ENCODE measurements at regions not wholly inside any gene's neighbourhood (a gene's known extent, or its start where the extent isn't known, plus 50 kb on each side); places are given as distances from the start of the nearest gene placed in this dataset.

- Histone ChIP-seq H3K9me3 (no peaks in the 10 kb centered on the region), H3K27ac (no peak overlapping the region), H3K36me3 (no peaks in the 10 kb centered on the region), H3K27me3 (peaks cover 9% of the 10 kb centered on the region), H3K4me3 (no peak overlapping the region), H3K4me1 (no peaks in the 10 kb centered on the region)
- no peak for ATAC-seq
- WGBS, 2 donors (ENCODE audit: low coverage in 1 of 2) = 4 to 27% methylated on average over 2 to 3 of the region's 3 CpGs
- no peak for TF ChIP-seq EP300 (IDR thresholded peaks at IDR 0.05)
- no peak for TF ChIP-seq POLR2AphosphoS5 (IDR thresholded peaks at IDR 0.05)
- no peak for TF ChIP-seq POLR2A (IDR thresholded peaks at IDR 0.05)
These were observed 208.1 kb downstream of the ABCC12 start for GRCh38 chr16:47947723-47948122.

DNA sequence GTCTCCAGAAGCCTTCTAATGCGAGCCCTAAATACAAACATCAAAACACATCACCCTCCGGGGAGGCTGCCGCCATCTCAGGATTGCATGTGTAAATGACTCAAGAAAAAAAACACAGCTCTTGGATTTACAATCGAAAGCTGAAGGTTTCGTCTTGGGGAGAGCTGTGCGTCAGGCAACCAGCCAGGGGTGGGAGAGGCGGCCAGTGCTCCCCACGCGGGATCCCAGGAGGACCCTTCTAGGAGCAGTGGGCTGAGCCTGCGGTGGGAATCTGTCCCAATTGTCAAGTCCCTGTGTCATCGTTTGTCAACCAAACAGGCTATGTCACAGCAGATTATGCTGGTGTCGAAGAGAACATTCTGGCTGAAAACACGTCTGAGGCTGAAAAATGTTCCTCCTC lies 209.7 kb downstream of the ABCC12 start:
- Histone ChIP-seq H3K4me1 (no peaks in the 10 kb centered on the region), H3K9me3 (no peaks in the 10 kb centered on the region), H3K27me3 (peaks cover 9% of the 10 kb centered on the region), H3K4me3 (no peak overlapping the region), H3K27ac (no peak overlapping the region), H3K36me3 (no peaks in the 10 kb centered on the region)
- 58 to 65% methylated on average over 5 to 6 of the region's 13 CpGs for WGBS, 2 donors (ENCODE audit: low coverage in 1 of 2)
- ATAC-seq = no peak
- TF ChIP-seq POLR2A (IDR thresholded peaks at IDR 0.05) (no peak), POLR2AphosphoS5 (IDR thresholded peaks at IDR 0.05) (no peak), EP300 (IDR thresholded peaks at IDR 0.05) (no peak), CTCF (IDR thresholded peaks at IDR 0.05) (no peak)

GRCh38 chr16:47944589-47944988 lies 211.2 kb downstream of the ABCC12 start:
- ATAC-seq = no peak
- no peak overlapping the region for H3K4me3 ChIP-seq
- 71 to 74% methylated on average over 8 of the region's 10 CpGs for WGBS, 2 donors (ENCODE audit: low coverage in 1 of 2)

DNA sequence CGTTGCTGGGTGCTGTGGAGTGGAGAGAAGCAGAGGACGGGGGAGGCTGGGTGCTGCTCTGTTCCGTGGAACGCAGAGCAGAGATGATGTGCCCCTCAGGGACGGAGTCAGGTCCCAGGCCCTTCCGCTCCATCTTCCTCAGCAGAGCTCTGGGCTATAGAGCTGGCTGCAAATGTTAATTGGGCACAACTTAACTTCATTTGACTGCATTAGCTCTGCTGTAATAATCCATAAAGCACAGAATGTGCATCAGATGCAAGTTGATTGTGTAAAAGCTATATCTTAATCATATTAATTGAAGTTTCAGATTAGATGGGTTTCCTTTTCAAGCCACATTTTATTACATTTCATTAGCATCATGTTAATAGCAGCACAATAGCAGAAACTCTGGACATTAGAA lies 212.6 kb downstream of the ABCC12 start:
- WGBS, 2 donors (ENCODE audit: low coverage in 1 of 2) = no CpG with 5 or more reads among the region's 6 CpGs
- Histone ChIP-seq H3K9me3 (no peaks in the 10 kb centered on the region), H3K4me1 (no peaks in the 10 kb centered on the region), H3K27me3 (peaks cover 9% of the 10 kb centered on the region), H3K4me3 (no peak overlapping the region), H3K27ac (no peak overlapping the region), H3K36me3 (no peaks in the 10 kb centered on the region)
- ATAC-seq = no peak
- TF ChIP-seq CTCF (IDR thresholded peaks at IDR 0.05) (no peak), POLR2AphosphoS5 (IDR thresholded peaks at IDR 0.05) (no peak), POLR2A (IDR thresholded peaks at IDR 0.05) (no peak), EP300 (IDR thresholded peaks at IDR 0.05) (no peak)

More at GRCh38 chr16:47944589-47944988, 211.2 kb downstream of the ABCC12 start:
- no peak for TF ChIP-seq CTCF (IDR thresholded peaks at IDR 0.05)
- TF ChIP-seq POLR2AphosphoS5 (IDR thresholded peaks at IDR 0.05) = no peak
- no peak for TF ChIP-seq EP300 (IDR thresholded peaks at IDR 0.05)
- TF ChIP-seq POLR2A (IDR thresholded peaks at IDR 0.05) = no peak
- no peaks in the 10 kb centered on the region for H3K4me1 ChIP-seq
- no peak overlapping the region for H3K27ac ChIP-seq
- H3K9me3 ChIP-seq = no peaks in the 10 kb centered on the region
- peaks cover 9% of the 10 kb centered on the region for H3K27me3 ChIP-seq
- H3K36me3 ChIP-seq = no peaks in the 10 kb centered on the region

DNA sequence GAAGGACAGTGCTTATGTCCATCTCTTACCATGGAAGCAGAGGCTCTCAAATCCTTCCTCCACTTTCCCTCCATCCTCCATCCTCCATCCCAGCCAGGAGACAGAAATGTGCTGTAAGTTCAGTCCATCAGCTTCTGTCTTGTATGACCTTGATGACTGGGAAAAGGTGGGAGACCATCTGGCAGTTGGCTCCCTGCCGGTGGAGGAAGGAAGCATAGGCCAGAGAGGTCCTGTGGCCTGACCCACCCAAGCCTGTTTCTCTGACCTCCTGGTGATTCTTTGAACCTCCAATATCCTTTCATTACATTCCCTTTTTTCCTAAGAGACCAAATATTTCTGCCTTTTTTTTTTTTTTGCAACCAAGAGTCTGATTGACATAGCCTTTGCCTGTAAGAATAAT lies 215.3 kb downstream of the ABCC12 start:
- Histone ChIP-seq H3K36me3 (no peaks in the 10 kb centered on the region), H3K4me3 (no peak overlapping the region), H3K9me3 (peaks cover 0 to 5% (median 0%) of the 10 kb centered on the region in 3 donors), H3K27ac (no peak overlapping the region), H3K27me3 (no peaks in the 10 kb centered on the region), H3K4me1 (no peaks in the 10 kb centered on the region)
- 33% methylated on average over 1 of the region's 1 CpG; no CpG with 5 or more reads in 1 of the 2 donors for WGBS, 2 donors (ENCODE audit: low coverage in 1 of 2)
- TF ChIP-seq POLR2AphosphoS5 (IDR thresholded peaks at IDR 0.05) (no peak), POLR2A (IDR thresholded peaks at IDR 0.05) (no peak), CTCF (IDR thresholded peaks at IDR 0.05) (no peak), EP300 (IDR thresholded peaks at IDR 0.05) (no peak)
- no peak for ATAC-seq
